GM18909 (cell line): ENCODE measurements at regions not wholly inside any gene's neighbourhood (a gene's known extent, or its start where the extent isn't known, plus 50 kb on each side); places are given as distances from the start of the nearest gene placed in this dataset.

ENCODE experiments used
- ATAC-seq: cut with Tn5 transposase; IDR thresholded peaks from one replicate; pipeline ENCODE4 v1.9.1; 2021; ENCODE audit warnings: mild to moderate bottlenecking; ENCODE audit not compliant: unreplicated experiment, poor library complexity

DNA sequence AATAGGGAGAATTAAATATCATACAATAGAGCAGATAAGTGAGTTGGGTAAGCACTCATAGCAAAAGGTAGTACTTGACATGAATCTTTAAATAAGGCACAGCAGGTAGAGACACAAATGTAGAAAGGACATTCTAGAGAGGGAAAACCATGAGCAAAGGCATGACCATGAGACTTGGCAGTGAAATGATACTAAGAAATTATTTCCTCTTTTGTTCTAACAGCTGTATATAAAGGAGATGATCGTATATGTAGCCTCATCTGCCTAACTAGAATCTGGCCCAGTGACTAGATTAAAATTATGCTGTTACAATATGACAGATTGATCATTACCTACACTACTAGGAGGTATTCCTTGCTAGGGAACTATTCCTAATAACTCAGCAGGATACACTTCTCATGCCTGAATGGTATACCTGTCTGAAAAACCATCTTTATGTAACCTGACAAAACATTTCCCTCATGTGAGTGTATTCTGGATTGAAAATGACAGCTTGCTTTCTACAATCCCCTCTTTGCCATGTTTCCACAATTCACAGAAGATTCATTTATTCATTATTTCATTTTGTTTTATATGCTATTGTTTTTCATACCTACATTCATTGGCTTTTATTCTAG lies 725.7 kb downstream of the C12orf50 start:
- ATAC-seq = no peak

- ATAC-seq = no peak
These were observed 727.0 kb downstream of the C12orf50 start for GRCh38 chr12:87302126-87302745.

GRCh38 chr12:87290505-87290904 lies 738.7 kb downstream of the C12orf50 start:
- no peak for ATAC-seq

DNA sequence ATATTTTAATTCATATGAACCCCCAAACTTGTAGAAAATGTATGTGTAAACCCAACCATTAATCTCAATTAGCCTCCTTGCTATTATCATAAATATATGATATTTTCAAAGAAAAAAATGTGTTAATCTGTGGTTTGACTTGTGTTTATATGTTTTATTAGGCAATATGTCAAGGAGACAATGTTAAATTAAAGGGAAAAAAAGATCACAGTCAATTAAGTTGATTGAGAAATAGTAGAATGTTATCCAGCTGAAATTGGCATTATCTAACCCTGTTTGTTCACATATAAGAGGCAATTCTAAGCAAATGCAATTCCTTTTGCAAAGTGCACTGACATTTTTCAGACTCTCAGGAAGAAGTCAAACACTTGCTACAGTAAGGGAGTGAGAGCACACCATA lies 745.3 kb downstream of the C12orf50 start:
- no peak for ATAC-seq

DNA sequence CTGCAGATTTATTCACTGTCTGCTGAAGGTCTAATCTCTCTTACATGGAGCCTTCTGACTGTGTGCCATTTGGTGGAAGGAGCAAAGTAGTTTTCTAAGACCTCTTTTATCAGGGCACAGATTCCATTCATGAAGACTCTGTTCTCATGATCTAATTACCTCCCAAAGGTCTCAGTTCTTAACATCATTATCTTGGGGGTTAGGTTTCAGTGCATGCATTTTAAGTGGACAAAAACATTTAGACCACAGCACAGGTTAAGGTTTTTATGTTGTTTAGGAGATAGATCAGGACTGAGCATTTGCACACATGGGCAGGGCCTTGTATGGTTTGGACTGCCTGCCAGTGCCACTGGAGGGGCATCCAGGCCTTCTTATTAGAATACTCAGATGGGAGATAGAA lies 746.1 kb downstream of the C12orf50 start:
- no peak for ATAC-seq

GRCh38 chr12:87280893-87281292 lies 748.3 kb downstream of the C12orf50 start:
- ATAC-seq = peak; percentile 56

- ATAC-seq = peak; percentile 89
These were observed 748.8 kb downstream of the C12orf50 start for GRCh38 chr12:87280356-87280755.

- ATAC-seq = no peak
These were observed 754.5 kb downstream of the C12orf50 start for GRCh38 chr12:87274594-87275245.

DNA sequence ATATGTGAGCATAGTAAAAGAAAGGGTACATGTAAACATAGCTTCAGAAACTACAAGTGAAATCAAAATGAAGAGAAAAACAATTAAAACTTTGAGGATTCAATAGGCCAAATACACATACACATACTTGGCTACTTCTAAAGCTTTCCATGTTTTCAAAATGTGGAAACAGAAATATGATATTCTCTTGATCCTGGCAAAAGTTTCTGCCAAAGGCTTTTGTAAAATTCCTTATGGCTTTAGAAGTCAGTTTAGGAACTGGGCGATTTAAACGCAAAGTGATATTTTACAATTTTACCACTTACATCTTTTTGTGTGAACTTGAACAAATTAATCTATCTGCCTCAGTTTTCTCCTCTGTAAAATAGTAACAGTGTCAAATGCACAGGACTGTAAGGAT lies 756.4 kb downstream of the C12orf50 start:
- ATAC-seq = no peak

DNA sequence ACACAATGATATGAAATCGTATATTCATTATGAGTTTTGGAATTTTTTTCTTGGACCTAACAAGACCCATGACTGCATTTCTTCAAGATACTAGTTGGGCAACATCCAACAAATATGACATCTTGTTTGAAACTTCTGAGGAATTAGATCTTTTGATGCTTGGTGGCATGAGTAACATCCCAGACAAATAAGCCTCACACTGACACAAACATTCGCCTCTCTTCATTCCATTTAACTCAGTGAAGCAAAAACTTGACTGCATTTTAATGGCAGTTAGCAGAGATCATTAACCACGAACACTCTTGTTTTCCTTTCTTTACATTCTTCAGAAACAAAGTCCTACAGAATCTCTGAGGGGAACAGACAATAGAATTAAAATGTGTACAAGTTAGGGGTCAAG lies 758.3 kb downstream of the C12orf50 start:
- no peak for ATAC-seq

DNA sequence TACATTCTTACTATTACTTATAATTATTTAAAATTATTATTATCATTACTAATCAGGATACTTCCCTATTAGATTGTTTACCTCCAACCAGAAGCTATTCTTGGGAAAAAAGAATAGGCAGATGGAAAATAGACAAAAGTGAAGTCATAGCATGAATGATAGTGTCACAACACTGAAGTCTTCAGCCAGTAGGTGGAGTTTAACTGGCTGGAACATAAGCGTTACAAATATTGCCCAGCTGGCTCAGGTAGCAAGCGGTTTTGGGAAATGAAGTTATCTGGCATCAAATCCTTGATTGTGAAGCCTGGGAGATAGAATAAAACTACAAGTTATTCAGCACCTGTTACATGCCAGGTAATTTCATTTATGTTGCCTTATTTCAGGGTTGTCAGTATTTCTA lies 762.9 kb downstream of the C12orf50 start:
- no peak for ATAC-seq

- ATAC-seq = no peak
These were observed 769.8 kb downstream of the C12orf50 start for GRCh38 chr12:87259391-87259790.

- no peak for ATAC-seq
These were observed 774.7 kb downstream of the C12orf50 start for GRCh38 chr12:87254381-87255030.

DNA sequence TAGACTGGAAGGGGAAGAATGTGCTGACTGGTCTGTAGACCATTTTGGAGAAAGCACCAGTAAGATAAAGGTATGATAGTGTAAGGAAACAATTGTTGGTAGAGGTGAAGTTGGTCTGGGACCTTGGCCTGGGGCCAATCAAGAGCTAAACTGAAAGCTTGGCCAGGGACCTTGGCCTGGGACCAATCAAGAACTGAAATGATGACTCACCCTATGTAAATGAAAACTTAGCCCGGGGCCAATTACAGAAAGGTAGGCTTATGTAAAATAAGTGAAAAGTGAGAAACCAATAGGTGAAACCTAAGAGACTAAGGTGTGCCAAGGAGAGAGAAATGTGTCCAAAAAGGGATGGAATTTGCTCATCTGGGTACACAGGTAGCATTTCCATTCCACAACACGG lies 776.0 kb downstream of the C12orf50 start:
- ATAC-seq = no peak

DNA sequence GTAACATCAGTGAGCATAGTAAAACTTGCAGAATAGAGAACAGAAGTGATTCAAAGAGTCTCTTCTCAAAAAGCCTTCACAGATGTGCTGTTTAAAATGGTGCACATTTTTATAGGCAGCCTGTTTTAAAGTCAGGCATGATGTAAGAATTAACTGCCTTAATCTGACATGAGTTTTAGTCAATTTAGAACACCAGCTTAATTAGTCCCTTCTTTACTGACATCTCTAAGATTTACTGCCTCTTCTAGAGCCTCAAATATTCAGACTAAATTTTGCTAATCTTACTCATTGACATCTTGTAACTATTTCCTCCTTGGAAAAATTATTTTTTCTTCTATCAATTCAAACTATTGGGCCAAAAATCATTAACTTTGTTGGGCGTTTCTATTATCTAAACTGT lies 782.5 kb downstream of the C12orf50 start:
- ATAC-seq = no peak

DNA sequence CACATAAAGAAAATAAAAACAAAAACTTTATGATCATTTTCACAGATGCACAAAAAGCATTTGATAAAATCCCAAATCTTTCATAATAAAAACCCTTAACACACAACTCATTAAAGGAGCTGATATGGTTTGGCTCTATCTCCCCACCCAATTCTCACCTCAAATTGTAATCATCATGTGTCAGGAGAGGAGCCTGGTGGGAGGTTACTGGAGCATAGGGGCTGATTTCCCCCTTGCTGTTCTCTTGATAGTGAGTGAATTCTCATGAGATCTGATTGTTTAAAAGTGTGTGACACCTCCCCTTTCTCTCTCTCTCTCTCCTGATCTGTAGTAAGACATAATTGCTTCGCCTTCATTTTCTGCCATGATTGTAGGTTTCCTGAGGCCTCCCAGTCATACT lies 790.7 kb downstream of the C12orf50 start:
- ATAC-seq = no peak

DNA sequence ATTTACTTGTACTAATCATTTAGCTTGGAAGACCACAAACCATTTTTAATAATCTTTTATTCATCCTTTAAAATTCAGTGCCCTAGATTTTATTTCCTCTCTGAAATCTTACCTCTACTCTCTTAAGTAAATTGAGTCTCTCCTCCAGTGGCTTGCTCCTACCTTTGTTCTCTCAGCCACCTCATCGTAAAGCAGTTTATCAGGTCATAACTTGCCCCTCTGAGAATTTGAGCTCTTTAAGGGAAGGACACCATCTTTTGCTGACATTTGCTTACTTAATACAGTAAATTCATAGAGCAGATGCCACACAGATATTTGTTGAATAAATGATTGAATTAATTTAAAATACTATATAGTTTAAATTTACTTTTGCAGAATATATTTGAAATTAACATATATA lies 794.3 kb downstream of the C12orf50 start:
- no peak for ATAC-seq

GRCh38 chr12:87233671-87234070 lies 795.5 kb downstream of the C12orf50 start:
- ATAC-seq = no peak

DNA sequence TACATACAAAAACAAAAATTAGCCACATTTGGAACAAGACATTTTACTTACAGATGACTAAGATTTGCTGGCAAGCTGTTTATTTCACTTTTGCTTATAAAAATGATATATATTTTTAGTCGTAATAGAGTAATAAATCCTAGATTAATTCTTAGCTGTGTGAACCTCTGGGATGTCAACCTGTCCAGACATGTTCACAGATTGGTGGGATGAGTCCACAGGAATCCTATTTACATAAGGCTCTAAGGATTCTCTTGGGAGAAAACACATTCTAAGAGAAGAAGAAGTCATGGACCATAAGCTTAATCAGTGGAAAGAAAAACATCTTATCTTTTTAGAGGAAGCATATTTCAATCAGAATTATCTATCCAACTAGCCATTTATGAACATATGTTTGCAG lies 797.4 kb downstream of the C12orf50 start:
- ATAC-seq = no peak

DNA sequence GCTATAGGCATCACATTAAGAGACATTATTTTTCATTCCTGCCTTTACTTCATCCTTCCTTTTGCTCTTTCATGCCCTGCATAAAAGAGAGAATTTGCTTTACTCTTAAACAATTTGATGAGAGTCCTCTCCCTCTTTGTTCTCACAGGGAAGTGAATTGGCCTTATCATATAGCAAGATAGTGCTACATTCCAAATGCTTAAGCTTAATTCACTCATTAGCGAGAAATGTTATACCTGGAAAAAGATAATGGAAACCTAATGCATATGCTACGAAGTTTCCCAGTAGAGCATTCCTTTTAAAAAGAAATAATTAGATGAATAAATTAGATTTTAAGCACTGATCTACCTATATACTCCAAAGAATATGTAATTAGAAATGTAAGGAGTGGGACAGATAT lies 798.8 kb downstream of the C12orf50 start:
- ATAC-seq = no peak

DNA sequence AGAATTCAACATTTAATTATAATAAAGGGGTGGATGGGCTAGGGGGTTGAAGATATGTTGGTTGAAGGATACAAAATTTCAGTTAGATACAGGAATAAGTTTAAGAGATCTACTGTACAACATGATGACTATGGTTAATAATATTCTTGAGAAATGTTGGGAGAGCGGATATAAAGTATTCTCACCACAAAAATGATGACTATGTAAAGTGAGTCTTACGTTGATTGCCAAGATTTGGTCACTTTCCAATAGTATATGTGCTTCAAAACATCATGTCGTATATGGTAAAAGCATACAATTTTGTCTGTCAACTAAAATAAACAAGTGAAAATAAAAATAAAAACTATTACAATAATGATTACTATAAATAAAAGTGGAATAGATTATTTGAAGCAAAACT lies 802.0 kb downstream of the C12orf50 start:
- ATAC-seq = no peak
